Muscle layer of duodenum (tissue), 2 donors: ENCODE measurements at regions not wholly inside any gene's neighbourhood (a gene's known extent, or its start where the extent isn't known, plus 50 kb on each side); places are given as distances from the start of the nearest gene placed in this dataset.
"Not testable (repeated sequence)": the region's sequence is repeated elsewhere in the genome, so short reads cannot be mapped to it uniquely, and the experiment has no call there.

Experiments used
- H3K27ac ChIP-seq: one replicate; pipeline ENCODE4 v1.7.0; 2013; ENCODE audit warnings: mild to moderate bottlenecking, low read length
- H3K27me3 ChIP-seq: one replicate; pipeline ENCODE4 v1.7.0; 2013; ENCODE audit warnings: low read depth, mild to moderate bottlenecking, control low read depth, low read length
- H3K36me3 ChIP-seq, 2 donors: one replicate each; pipeline ENCODE4 v1.7.0; 2013; ENCODE audit warnings: low read length in 2 of 2, control low read depth in 1 of 2, mild to moderate bottlenecking in 1 of 2; ENCODE audit not compliant: insufficient read depth in 2 of 2, control insufficient read depth in 1 of 2
- H3K4me1 ChIP-seq, 2 donors: one replicate each; pipeline ENCODE4 v1.7.0; 2013; ENCODE audit warnings: low read length in 2 of 2, mild to moderate bottlenecking in 2 of 2, control low read depth in 1 of 2, moderate library complexity in 1 of 2; ENCODE audit not compliant: insufficient read depth in 2 of 2, control insufficient read depth in 1 of 2
- H3K4me3 ChIP-seq, 2 donors: one replicate each; pipeline ENCODE4 v1.7.0; 2013; ENCODE audit warnings: low read length in 2 of 2, low read depth in 1 of 2, mild to moderate bottlenecking in 1 of 2
- H3K9me3 ChIP-seq, 2 donors: one replicate each; pipeline ENCODE4 v1.7.0; 2013; ENCODE audit warnings: low read length in 2 of 2, control low read depth in 1 of 2, mild to moderate bottlenecking in 1 of 2; ENCODE audit not compliant: control insufficient read depth in 1 of 2
- donor health status: healthy.

- Histone ChIP-seq H3K27ac (no peak overlapping the region), H3K4me3 (no peak overlapping the region), H3K4me1 (no peaks in the 10 kb centered on the region), H3K9me3 (no peaks in the 10 kb centered on the region), H3K27me3 (no peaks in the 10 kb centered on the region), H3K36me3 (no peaks in the 10 kb centered on the region)
Measured at GRCh38 chr11:106507645-106508306, 430.3 kb downstream of the AASDHPPT start.

GRCh38 chr11:106514706-106515105 lies 437.2 kb downstream of the AASDHPPT start:
- no peak overlapping the region for H3K27ac ChIP-seq
- H3K27me3 ChIP-seq, result no peaks in the 10 kb centered on the region
- H3K4me1 ChIP-seq, result no peaks in the 10 kb centered on the region
- H3K9me3 ChIP-seq, result no peaks in the 10 kb centered on the region
- H3K4me3 ChIP-seq, result no peak overlapping the region
- H3K36me3 ChIP-seq, result no peaks in the 10 kb centered on the region

GRCh38 chr11:106517426-106517825 lies 440.0 kb downstream of the AASDHPPT start:
- no peaks in the 10 kb centered on the region for H3K27me3 ChIP-seq
- H3K27ac ChIP-seq, result no peak overlapping the region
- H3K4me3 ChIP-seq, result no peak overlapping the region
- no peaks in the 10 kb centered on the region for H3K4me1 ChIP-seq
- no peaks in the 10 kb centered on the region for H3K36me3 ChIP-seq
- H3K9me3 ChIP-seq, result no peaks in the 10 kb centered on the region

GRCh38 chr11:106520146-106520912 lies 442.9 kb downstream of the AASDHPPT start:
- no peak overlapping the region for H3K4me3 ChIP-seq
- no peak overlapping the region for H3K27ac ChIP-seq
- no peaks in the 10 kb centered on the region for H3K36me3 ChIP-seq
- H3K4me1 ChIP-seq, result no peaks in the 10 kb centered on the region
- no peaks in the 10 kb centered on the region for H3K9me3 ChIP-seq
- H3K27me3 ChIP-seq, result no peaks in the 10 kb centered on the region

GRCh38 chr11:106520920-106521319 lies 443.5 kb downstream of the AASDHPPT start:
- H3K9me3 ChIP-seq, result no peaks in the 10 kb centered on the region
- no peaks in the 10 kb centered on the region for H3K36me3 ChIP-seq
- no peaks in the 10 kb centered on the region for H3K27me3 ChIP-seq
- H3K4me1 ChIP-seq, result no peaks in the 10 kb centered on the region
- no peak overlapping the region for H3K4me3 ChIP-seq
- no peak overlapping the region for H3K27ac ChIP-seq

GRCh38 chr11:106523171-106523570 lies 445.7 kb downstream of the AASDHPPT start:
- H3K4me1 ChIP-seq, result no peaks in the 10 kb centered on the region
- no peaks in the 10 kb centered on the region for H3K27me3 ChIP-seq
- H3K9me3 ChIP-seq, result no peaks in the 10 kb centered on the region
- no peaks in the 10 kb centered on the region for H3K36me3 ChIP-seq
- no peak overlapping the region for H3K27ac ChIP-seq
- H3K4me3 ChIP-seq, result no peak overlapping the region

GRCh38 chr11:106523921-106524320 lies 446.5 kb downstream of the AASDHPPT start:
- Histone ChIP-seq H3K4me3 (no peak overlapping the region), H3K27ac (no peak overlapping the region), H3K27me3 (no peaks in the 10 kb centered on the region), H3K36me3 (no peaks in the 10 kb centered on the region), H3K9me3 (no peaks in the 10 kb centered on the region), H3K4me1 (no peaks in the 10 kb centered on the region)

GRCh38 chr11:106524436-106524835 lies 447.0 kb downstream of the AASDHPPT start:
- Histone ChIP-seq H3K27me3 (no peaks in the 10 kb centered on the region), H3K36me3 (no peaks in the 10 kb centered on the region), H3K9me3 (no peaks in the 10 kb centered on the region), H3K4me3 (no peak overlapping the region), H3K4me1 (no peaks in the 10 kb centered on the region), H3K27ac (no peak overlapping the region)

GRCh38 chr11:106531648-106532047 lies 454.2 kb downstream of the AASDHPPT start:
- H3K9me3 ChIP-seq, H3K4me3 ChIP-seq, H3K27me3 ChIP-seq, H3K4me1 ChIP-seq, H3K36me3 ChIP-seq, H3K27ac ChIP-seq: not testable (repeated sequence)

GRCh38 chr11:106533046-106533445 lies 455.6 kb downstream of the AASDHPPT start:
- H3K4me3 ChIP-seq, result no peak overlapping the region
- no peaks in the 10 kb centered on the region for H3K36me3 ChIP-seq
- H3K4me1 ChIP-seq, result no peaks in the 10 kb centered on the region
- no peaks in the 10 kb centered on the region for H3K27me3 ChIP-seq
- no peaks in the 10 kb centered on the region for H3K9me3 ChIP-seq
- no peak overlapping the region for H3K27ac ChIP-seq

- Histone ChIP-seq H3K27me3 (no peaks in the 10 kb centered on the region), H3K4me3 (no peak overlapping the region), H3K36me3 (no peaks in the 10 kb centered on the region), H3K27ac (no peak overlapping the region), H3K4me1 (no peaks in the 10 kb centered on the region), H3K9me3 (peaks cover 0 to 3% of the 10 kb centered on the region in 2 donors)
Measured at GRCh38 chr11:106540001-106540400, 462.5 kb downstream of the AASDHPPT start.
